Eye (tissue), 1 donor: ENCODE measurements at regions not wholly inside any gene's neighbourhood (a gene's known extent, or its start where the extent isn't known, plus 50 kb on each side); places are given as distances from the start of the nearest gene placed in this dataset.
"Not testable (repeated sequence)": the region's sequence is repeated elsewhere in the genome, so short reads cannot be mapped to it uniquely, and the experiment has no call there.

ENCODE experiments used
- DNase-seq: peaks from one replicate; pipeline ENCODE4 v3.0.0-alpha.2; 2015

- no peak for DNase-seq
Observed at GRCh38 chr2:392926-393280, 105.0 kb upstream of the ALKAL2 start.

- no peak for DNase-seq
Observed at GRCh38 chr2:392181-392925, 104.5 kb upstream of the ALKAL2 start.

GRCh38 chr2:391696-392095 is 103.8 kb upstream of the ALKAL2 start:
- DNase-seq, result no peak

GRCh38 chr2:390959-391358 is 103.1 kb upstream of the ALKAL2 start:
- DNase-seq, result no peak

GRCh38 chr2:389985-390384 is 102.1 kb upstream of the ALKAL2 start:
- DNase-seq, result not testable (repeated sequence)

GRCh38 chr2:388752-389151 is 100.9 kb upstream of the ALKAL2 start:
- DNase-seq, result not testable (repeated sequence)

- no peak for DNase-seq
Observed at GRCh38 chr2:387980-388421, 100.1 kb upstream of the ALKAL2 start.

- no peak for DNase-seq
Observed at GRCh38 chr2:386406-387103, 98.7 kb upstream of the ALKAL2 start.

- no peak for DNase-seq
Observed at GRCh38 chr2:385785-386184, 97.9 kb upstream of the ALKAL2 start.

GRCh38 chr2:385061-385460 is 97.2 kb upstream of the ALKAL2 start:
- no peak for DNase-seq

- no peak for DNase-seq
Observed at GRCh38 chr2:383888-384287, 96.0 kb upstream of the ALKAL2 start.

GRCh38 chr2:383178-383577 is 95.3 kb upstream of the ALKAL2 start:
- peak; percentile 68 for DNase-seq

- DNase-seq, result no peak
Observed at GRCh38 chr2:382728-383022, 94.8 kb upstream of the ALKAL2 start.

- DNase-seq, result no peak
Observed at GRCh38 chr2:381941-382727, 94.2 kb upstream of the ALKAL2 start.

GRCh38 chr2:381181-381580 is 93.3 kb upstream of the ALKAL2 start:
- DNase-seq, result no peak

GRCh38 chr2:380772-381171 is 92.9 kb upstream of the ALKAL2 start:
- no peak for DNase-seq

GRCh38 chr2:380221-380620 is 92.3 kb upstream of the ALKAL2 start:
- DNase-seq, result no peak

GRCh38 chr2:379778-380177 is 91.9 kb upstream of the ALKAL2 start:
- DNase-seq, result no peak

- no peak for DNase-seq
Observed at GRCh38 chr2:378364-378763, 90.5 kb upstream of the ALKAL2 start.

GRCh38 chr2:377414-377813 is 89.5 kb upstream of the ALKAL2 start:
- DNase-seq, result no peak

GRCh38 chr2:375956-376307 is 88.0 kb upstream of the ALKAL2 start:
- no peak for DNase-seq

GRCh38 chr2:375270-375955 is 87.5 kb upstream of the ALKAL2 start:
- no peak for DNase-seq

GRCh38 chr2:368386-368785 is 80.5 kb upstream of the ALKAL2 start:
- no peak for DNase-seq

- no peak for DNase-seq
Observed at GRCh38 chr2:367246-367645, 79.4 kb upstream of the ALKAL2 start.
